GM23338 (cell line): ENCODE measurements at regions not wholly inside any gene's neighbourhood (a gene's known extent, or its start where the extent isn't known, plus 50 kb on each side); places are given as distances from the start of the nearest gene placed in this dataset.

Experiments
- CREB1 ChIP-seq: fragments of 250-450 bp; sonication (Bioruptor Pico); IDR thresholded peaks from 2 replicates; pipeline ENCODE4 v1.5.0; 2020; ENCODE audit warnings: low read depth, mild to moderate bottlenecking, moderate library complexity
- EZH2 ChIP-seq: fragments of 200-600 bp; sonication (generic); IDR thresholded peaks from one replicate; pipeline ENCODE4 v1.8.0; 2017; ENCODE audit warnings: antibody characterized with exemption, mild to moderate bottlenecking, low read depth; ENCODE audit not compliant: unreplicated experiment
- POLR2AphosphoS5 ChIP-seq: IDR thresholded peaks from 2 replicates; pipeline ENCODE4 v1.6.1; 2016; ENCODE audit warnings: antibody characterized with exemption, low read depth
- ZNF331 ChIP-seq: fragments of 250-450 bp; sonication (Bioruptor Pico); IDR thresholded peaks from 2 replicates; pipeline ENCODE4 v1.5.0; 2020; ENCODE audit warnings: low read depth, mild to moderate bottlenecking, moderate library complexity
- TF ChIP-seq, protein P1 (sequence below): fragments of 250-450 bp; sonication (Bioruptor Pico); IDR thresholded peaks from 2 replicates; pipeline ENCODE4 v1.5.0; 2020; ENCODE audit warnings: mild to moderate bottlenecking, moderate library complexity
- TF ChIP-seq, protein P2 (sequence below): IDR thresholded peaks from one replicate; pipeline ENCODE4 v1.6.1; 2018; ENCODE audit warnings: antibody characterized with exemption; ENCODE audit not compliant: unreplicated experiment
- TF ChIP-seq, protein P3 (sequence below), 2 experiments: fragments of 200-600 bp in 1 of 2; sonication (generic) in 1 of 2; conservative IDR thresholded peaks; 2 replicates each; pipeline versions ENCODE4 v1.5.1 to v1.6.1; 2016 to 2017; ENCODE audit warnings: antibody characterized with exemption in 2 of 2, low read depth in 2 of 2, mild to moderate bottlenecking in 2 of 2, moderate library complexity in 1 of 2
- TF ChIP-seq, protein P4 (sequence below): IDR thresholded peaks from 2 replicates; pipeline ENCODE4 v1.6.1; 2016; ENCODE audit warnings: antibody characterized with exemption

- TF ChIP-seq, protein P1, sequence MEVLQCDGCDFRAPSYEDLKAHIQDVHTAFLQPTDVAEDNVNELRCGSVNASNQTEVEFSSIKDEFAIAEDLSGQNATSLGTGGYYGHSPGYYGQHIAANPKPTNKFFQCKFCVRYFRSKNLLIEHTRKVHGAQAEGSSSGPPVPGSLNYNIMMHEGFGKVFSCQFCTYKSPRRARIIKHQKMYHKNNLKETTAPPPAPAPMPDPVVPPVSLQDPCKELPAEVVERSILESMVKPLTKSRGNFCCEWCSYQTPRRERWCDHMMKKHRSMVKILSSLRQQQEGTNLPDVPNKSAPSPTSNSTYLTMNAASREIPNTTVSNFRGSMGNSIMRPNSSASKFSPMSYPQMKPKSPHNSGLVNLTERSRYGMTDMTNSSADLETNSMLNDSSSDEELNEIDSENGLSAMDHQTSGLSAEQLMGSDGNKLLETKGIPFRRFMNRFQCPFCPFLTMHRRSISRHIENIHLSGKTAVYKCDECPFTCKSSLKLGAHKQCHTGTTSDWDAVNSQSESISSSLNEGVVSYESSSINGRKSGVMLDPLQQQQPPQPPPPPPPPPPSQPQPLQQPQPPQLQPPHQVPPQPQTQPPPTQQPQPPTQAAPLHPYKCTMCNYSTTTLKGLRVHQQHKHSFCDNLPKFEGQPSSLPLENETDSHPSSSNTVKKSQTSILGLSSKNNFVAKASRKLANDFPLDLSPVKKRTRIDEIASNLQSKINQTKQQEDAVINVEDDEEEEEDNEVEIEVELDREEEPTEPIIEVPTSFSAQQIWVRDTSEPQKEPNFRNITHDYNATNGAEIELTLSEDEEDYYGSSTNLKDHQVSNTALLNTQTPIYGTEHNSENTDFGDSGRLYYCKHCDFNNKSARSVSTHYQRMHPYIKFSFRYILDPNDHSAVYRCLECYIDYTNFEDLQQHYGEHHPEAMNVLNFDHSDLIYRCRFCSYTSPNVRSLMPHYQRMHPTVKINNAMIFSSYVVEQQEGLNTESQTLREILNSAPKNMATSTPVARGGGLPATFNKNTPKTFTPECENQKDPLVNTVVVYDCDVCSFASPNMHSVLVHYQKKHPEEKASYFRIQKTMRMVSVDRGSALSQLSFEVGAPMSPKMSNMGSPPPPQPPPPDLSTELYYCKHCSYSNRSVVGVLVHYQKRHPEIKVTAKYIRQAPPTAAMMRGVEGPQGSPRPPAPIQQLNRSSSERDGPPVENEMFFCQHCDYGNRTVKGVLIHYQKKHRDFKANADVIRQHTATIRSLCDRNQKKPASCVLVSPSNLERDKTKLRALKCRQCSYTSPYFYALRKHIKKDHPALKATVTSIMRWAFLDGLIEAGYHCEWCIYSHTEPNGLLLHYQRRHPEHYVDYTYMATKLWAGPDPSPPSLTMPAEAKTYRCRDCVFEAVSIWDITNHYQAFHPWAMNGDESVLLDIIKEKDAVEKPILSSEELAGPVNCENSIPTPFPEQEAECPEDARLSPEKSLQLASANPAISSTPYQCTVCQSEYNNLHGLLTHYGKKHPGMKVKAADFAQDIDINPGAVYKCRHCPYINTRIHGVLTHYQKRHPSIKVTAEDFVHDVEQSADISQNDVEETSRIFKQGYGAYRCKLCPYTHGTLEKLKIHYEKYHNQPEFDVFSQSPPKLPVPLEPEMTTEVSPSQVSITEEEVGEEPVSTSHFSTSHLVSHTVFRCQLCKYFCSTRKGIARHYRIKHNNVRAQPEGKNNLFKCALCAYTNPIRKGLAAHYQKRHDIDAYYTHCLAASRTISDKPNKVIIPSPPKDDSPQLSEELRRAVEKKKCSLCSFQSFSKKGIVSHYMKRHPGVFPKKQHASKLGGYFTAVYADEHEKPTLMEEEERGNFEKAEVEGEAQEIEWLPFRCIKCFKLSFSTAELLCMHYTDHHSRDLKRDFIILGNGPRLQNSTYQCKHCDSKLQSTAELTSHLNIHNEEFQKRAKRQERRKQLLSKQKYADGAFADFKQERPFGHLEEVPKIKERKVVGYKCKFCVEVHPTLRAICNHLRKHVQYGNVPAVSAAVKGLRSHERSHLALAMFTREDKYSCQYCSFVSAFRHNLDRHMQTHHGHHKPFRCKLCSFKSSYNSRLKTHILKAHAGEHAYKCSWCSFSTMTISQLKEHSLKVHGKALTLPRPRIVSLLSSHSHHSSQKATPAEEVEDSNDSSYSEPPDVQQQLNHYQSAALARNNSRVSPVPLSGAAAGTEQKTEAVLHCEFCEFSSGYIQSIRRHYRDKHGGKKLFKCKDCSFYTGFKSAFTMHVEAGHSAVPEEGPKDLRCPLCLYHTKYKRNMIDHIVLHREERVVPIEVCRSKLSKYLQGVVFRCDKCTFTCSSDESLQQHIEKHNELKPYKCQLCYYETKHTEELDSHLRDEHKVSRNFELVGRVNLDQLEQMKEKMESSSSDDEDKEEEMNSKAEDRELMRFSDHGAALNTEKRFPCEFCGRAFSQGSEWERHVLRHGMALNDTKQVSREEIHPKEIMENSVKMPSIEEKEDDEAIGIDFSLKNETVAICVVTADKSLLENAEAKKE (CRISPR knock-in tag), result no peak
- TF ChIP-seq POLR2AphosphoS5, result no peak
- TF ChIP-seq, protein P2, sequence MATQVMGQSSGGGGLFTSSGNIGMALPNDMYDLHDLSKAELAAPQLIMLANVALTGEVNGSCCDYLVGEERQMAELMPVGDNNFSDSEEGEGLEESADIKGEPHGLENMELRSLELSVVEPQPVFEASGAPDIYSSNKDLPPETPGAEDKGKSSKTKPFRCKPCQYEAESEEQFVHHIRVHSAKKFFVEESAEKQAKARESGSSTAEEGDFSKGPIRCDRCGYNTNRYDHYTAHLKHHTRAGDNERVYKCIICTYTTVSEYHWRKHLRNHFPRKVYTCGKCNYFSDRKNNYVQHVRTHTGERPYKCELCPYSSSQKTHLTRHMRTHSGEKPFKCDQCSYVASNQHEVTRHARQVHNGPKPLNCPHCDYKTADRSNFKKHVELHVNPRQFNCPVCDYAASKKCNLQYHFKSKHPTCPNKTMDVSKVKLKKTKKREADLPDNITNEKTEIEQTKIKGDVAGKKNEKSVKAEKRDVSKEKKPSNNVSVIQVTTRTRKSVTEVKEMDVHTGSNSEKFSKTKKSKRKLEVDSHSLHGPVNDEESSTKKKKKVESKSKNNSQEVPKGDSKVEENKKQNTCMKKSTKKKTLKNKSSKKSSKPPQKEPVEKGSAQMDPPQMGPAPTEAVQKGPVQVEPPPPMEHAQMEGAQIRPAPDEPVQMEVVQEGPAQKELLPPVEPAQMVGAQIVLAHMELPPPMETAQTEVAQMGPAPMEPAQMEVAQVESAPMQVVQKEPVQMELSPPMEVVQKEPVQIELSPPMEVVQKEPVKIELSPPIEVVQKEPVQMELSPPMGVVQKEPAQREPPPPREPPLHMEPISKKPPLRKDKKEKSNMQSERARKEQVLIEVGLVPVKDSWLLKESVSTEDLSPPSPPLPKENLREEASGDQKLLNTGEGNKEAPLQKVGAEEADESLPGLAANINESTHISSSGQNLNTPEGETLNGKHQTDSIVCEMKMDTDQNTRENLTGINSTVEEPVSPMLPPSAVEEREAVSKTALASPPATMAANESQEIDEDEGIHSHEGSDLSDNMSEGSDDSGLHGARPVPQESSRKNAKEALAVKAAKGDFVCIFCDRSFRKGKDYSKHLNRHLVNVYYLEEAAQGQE, result no peak
- TF ChIP-seq CREB1, result no peak
- TF ChIP-seq ZNF331, result no peak
- TF ChIP-seq, protein P3, sequence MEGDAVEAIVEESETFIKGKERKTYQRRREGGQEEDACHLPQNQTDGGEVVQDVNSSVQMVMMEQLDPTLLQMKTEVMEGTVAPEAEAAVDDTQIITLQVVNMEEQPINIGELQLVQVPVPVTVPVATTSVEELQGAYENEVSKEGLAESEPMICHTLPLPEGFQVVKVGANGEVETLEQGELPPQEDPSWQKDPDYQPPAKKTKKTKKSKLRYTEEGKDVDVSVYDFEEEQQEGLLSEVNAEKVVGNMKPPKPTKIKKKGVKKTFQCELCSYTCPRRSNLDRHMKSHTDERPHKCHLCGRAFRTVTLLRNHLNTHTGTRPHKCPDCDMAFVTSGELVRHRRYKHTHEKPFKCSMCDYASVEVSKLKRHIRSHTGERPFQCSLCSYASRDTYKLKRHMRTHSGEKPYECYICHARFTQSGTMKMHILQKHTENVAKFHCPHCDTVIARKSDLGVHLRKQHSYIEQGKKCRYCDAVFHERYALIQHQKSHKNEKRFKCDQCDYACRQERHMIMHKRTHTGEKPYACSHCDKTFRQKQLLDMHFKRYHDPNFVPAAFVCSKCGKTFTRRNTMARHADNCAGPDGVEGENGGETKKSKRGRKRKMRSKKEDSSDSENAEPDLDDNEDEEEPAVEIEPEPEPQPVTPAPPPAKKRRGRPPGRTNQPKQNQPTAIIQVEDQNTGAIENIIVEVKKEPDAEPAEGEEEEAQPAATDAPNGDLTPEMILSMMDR (conservative IDR thresholded peaks at IDR 0.05; ENCODE audit: low read depth in 2 of 2), result no peak
- no peak for TF ChIP-seq EZH2
- TF ChIP-seq, protein P4, sequence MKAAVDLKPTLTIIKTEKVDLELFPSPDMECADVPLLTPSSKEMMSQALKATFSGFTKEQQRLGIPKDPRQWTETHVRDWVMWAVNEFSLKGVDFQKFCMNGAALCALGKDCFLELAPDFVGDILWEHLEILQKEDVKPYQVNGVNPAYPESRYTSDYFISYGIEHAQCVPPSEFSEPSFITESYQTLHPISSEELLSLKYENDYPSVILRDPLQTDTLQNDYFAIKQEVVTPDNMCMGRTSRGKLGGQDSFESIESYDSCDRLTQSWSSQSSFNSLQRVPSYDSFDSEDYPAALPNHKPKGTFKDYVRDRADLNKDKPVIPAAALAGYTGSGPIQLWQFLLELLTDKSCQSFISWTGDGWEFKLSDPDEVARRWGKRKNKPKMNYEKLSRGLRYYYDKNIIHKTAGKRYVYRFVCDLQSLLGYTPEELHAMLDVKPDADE, result no peak
Observed at GRCh38 chr1:221494670-221495069, 247.2 kb downstream of the DUSP10 start (continued).
